T-helper 17 cell (primary cell): ENCODE measurements at regions not wholly inside any gene's neighbourhood (a gene's known extent, or its start where the extent isn't known, plus 50 kb on each side); places are given as distances from the start of the nearest gene placed in this dataset.

Experiments used
- ATAC-seq: fragments of 150-1000 bp; cut with Tn5 transposase; 2 replicates; pipeline ENCODE4 v1.10.0; 2021; ENCODE audit warnings: mild to moderate bottlenecking, moderate library complexity
- DNase-seq, 3 donors: peaks; one replicate each; pipeline versions ENCODE4 v3.0.0 to v3.0.0-alpha.2; 2020 to 2021
- H3K9me3 ChIP-seq: one replicate; pipeline ENCODE4 v1.7.0; 2013; ENCODE audit warnings: low read length, mild to moderate bottlenecking; ENCODE audit not compliant: control insufficient read depth, poor library complexity, severe bottlenecking
- H3K27ac Mint-ChIP-seq: one replicate; pipeline ENCODE4 v1.8.0; 2022; ENCODE audit warnings: mild to moderate bottlenecking, moderate library complexity, mixed read lengths
- H3K27me3 Mint-ChIP-seq: one replicate; pipeline ENCODE4 v1.8.0; 2022; ENCODE audit warnings: mixed read lengths
- H3K36me3 Mint-ChIP-seq: one replicate; pipeline ENCODE4 v1.8.0; 2022; ENCODE audit warnings: low read depth, mixed read lengths
- H3K4me1 Mint-ChIP-seq: one replicate; pipeline ENCODE4 v1.8.0; 2022; ENCODE audit warnings: mild to moderate bottlenecking, mixed read lengths
- H3K4me3 Mint-ChIP-seq: one replicate; pipeline ENCODE4 v1.8.0; 2022; ENCODE audit warnings: mild to moderate bottlenecking, moderate library complexity, mixed read lengths

DNA sequence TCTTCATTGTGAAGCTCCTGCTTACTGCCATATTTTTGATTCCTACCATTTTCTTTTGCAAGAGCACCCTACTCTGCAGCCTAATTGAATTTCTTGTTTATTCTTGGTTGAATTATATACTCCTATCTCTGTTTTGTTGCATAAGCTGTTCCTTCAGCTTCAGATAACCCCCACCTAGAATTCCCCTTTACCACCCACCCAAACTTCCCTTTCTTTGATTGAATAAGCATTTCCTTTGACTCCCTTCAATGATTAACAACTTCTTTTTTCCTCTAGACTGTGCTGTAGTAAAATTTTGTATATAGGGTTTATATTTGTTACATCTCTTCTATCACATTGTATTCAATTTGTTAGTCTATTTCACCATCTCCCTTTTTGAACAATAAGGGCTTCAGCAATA lies 168.1 kb downstream of the GPR37 start:
- Mint-ChIP-seq H3K27ac (no peak overlapping the region), H3K4me1 (no peaks in the 10 kb centered on the region), H3K4me3 (no peak overlapping the region), H3K27me3 (no peaks in the 10 kb centered on the region), H3K36me3 (no peaks in the 10 kb centered on the region)
- ATAC-seq (no peak), DNase-seq (no peak)
- no peaks in the 10 kb centered on the region for H3K9me3 ChIP-seq

DNA sequence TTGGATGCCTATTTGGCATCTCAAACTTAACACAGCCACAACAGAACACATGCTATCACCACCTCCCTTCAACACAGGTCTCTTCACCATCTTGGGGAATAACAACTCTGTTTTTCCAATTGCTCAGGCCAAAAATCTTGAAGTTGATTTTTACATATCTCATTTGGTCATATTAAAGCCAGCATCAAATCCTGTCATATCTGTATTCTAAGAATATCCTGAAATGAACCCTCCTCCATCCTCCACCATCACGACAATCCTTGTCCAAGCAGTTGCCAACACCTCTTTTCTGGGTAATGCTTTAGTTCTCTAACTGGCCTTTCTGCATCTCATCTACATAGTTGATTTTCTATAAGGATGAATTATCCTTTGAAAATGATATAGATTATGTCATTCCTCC lies 168.7 kb downstream of the GPR37 start:
- no peaks in the 10 kb centered on the region for H3K9me3 ChIP-seq
- Mint-ChIP-seq H3K27me3 (no peaks in the 10 kb centered on the region), H3K4me3 (no peak overlapping the region), H3K4me1 (no peaks in the 10 kb centered on the region), H3K27ac (no peak overlapping the region), H3K36me3 (no peaks in the 10 kb centered on the region)
- DNase-seq (no peak), ATAC-seq (no peak)

GRCh38 chr7:124590814-124591213 lies 174.8 kb downstream of the GPR37 start:
- DNase-seq (no peak), ATAC-seq (no peak)
- Mint-ChIP-seq H3K27ac (no peak overlapping the region), H3K4me1 (no peaks in the 10 kb centered on the region), H3K4me3 (no peak overlapping the region), H3K27me3 (no peaks in the 10 kb centered on the region), H3K36me3 (no peaks in the 10 kb centered on the region)
- no peaks in the 10 kb centered on the region for H3K9me3 ChIP-seq

DNA sequence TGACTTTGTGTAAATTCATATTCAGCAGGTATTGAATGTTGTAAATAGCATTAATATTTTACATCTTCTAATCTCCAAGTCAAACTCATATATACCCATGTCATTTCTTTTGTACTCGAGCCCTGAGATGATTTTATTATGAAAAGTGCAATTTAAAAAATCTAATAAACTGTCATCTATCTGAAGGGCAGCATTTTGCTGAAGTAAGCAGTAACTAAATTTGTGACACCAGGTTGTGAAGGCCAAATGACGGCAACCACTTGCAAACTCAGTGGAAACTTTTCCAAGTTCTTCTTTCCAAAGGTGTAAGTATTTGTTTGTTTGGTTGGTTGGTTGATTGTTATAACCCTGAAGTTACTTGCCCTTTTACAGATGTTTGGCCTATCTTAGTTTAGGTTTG lies 188.3 kb downstream of the GPR37 start:
- ATAC-seq (no peak), DNase-seq (no peak)
- Mint-ChIP-seq H3K4me3 (no peak overlapping the region), H3K27ac (no peak overlapping the region), H3K4me1 (peaks cover 2% of the 10 kb centered on the region), H3K27me3 (no peaks in the 10 kb centered on the region), H3K36me3 (no peaks in the 10 kb centered on the region)
- no peaks in the 10 kb centered on the region for H3K9me3 ChIP-seq

DNA sequence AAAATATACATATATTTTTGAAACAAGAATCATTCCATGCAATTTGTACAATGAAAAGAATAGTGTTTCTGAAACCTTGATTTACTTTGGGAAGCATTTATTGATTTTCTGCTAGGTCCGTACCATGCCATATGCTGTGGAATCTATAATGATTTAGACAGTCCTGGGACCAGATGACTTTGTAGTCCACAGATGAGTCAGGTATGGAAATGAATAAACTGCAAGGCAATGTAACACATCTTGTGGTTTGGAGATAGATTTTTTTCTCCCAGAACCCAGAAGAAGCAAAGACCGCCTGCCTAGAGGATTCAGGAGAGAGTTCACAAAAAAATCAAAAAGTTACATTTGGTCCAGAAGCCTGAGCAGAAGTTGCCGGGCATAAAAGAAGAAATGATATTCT lies 190.4 kb downstream of the GPR37 start:
- H3K4me3 Mint-ChIP-seq, result no peak overlapping the region
- no peaks in the 10 kb centered on the region for H3K27me3 Mint-ChIP-seq
- no peaks in the 10 kb centered on the region for H3K36me3 Mint-ChIP-seq
- no peak for DNase-seq
- H3K4me1 Mint-ChIP-seq, result peaks cover 2% of the 10 kb centered on the region
- no peak for ATAC-seq
- no peak overlapping the region for H3K27ac Mint-ChIP-seq
- H3K9me3 ChIP-seq, result no peaks in the 10 kb centered on the region

DNA sequence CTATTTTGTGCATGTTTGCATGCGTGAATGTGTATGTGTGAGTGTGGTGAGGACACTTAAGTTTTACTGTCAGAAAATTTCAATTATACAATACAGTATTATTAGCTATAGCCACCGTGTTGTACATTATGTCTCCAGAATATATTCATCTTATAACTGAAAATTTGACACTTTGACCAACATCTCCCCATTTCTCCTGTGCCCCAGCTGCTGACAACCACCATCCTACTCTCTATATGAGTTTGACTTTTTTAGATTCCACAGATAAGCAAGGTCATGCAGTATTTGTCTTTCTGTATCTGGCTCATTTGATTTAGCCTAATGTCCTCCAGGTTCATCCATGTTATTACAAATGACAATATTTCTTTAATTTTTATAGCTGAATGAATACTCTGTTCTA lies 195.0 kb downstream of the GPR37 start:
- H3K4me3 Mint-ChIP-seq, result no peak overlapping the region
- ATAC-seq (no peak), DNase-seq (no peak)
- no peak overlapping the region for H3K27ac Mint-ChIP-seq
- no peaks in the 10 kb centered on the region for H3K36me3 Mint-ChIP-seq
- peaks cover 2% of the 10 kb centered on the region for H3K4me1 Mint-ChIP-seq
- no peaks in the 10 kb centered on the region for H3K9me3 ChIP-seq
- no peaks in the 10 kb centered on the region for H3K27me3 Mint-ChIP-seq

DNA sequence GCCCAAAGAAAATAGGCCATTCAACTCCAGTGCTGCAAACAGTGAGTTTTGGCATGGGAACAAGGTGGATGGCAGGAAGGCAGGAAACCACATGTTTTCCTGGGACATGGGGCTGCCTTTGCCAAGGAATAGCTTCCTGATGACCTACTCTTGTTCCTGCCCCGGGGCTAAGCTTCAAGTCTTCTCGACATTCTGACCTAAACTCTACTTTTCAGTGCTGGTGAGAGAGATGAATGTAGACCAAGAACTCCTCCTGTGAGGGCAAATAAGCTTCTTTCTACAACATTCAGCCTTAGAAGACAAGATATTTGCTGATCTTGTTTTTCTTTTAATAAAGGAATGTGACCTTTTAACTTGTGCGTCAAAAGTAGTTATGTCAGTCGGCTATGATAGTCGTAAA lies 199.0 kb downstream of the GPR37 start:
- H3K4me3 Mint-ChIP-seq, result no peak overlapping the region
- no peaks in the 10 kb centered on the region for H3K9me3 ChIP-seq
- no peak overlapping the region for H3K27ac Mint-ChIP-seq
- no peaks in the 10 kb centered on the region for H3K27me3 Mint-ChIP-seq
- ATAC-seq (no peak), DNase-seq (no peak)
- no peaks in the 10 kb centered on the region for H3K4me1 Mint-ChIP-seq
- no peaks in the 10 kb centered on the region for H3K36me3 Mint-ChIP-seq

- Mint-ChIP-seq H3K4me1 (no peaks in the 10 kb centered on the region), H3K27ac (no peak overlapping the region), H3K27me3 (no peaks in the 10 kb centered on the region), H3K36me3 (no peaks in the 10 kb centered on the region), H3K4me3 (no peak overlapping the region)
- ATAC-seq (no peak), DNase-seq (no peak)
- no peaks in the 10 kb centered on the region for H3K9me3 ChIP-seq
These were observed 208.0 kb downstream of the GPR37 start for GRCh38 chr7:124557587-124557986.

DNA sequence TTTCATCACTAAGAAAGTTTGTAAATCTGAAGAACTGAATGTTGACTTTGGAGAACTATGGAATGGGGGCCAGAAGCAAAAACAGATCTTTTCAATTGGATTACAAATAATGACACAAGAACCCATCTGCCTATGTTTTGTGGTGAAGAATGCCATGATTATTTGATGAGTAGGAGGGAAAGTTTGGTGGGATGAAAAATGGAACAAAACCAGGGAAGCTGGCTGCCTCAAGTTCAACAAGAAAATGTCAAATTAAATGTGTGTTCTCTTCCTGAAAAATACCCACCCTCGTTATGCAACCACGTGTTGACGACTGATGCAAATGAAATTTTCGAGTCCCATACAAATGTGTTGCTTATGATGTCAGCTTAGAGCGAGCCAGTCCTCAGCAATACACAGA lies 208.5 kb downstream of the GPR37 start:
- ATAC-seq, result no peak
- no peaks in the 10 kb centered on the region for H3K9me3 ChIP-seq
- Mint-ChIP-seq H3K4me1 (no peaks in the 10 kb centered on the region), H3K27me3 (no peaks in the 10 kb centered on the region), H3K36me3 (no peaks in the 10 kb centered on the region), H3K27ac (no peak overlapping the region), H3K4me3 (no peak overlapping the region)
- no peak for DNase-seq

DNA sequence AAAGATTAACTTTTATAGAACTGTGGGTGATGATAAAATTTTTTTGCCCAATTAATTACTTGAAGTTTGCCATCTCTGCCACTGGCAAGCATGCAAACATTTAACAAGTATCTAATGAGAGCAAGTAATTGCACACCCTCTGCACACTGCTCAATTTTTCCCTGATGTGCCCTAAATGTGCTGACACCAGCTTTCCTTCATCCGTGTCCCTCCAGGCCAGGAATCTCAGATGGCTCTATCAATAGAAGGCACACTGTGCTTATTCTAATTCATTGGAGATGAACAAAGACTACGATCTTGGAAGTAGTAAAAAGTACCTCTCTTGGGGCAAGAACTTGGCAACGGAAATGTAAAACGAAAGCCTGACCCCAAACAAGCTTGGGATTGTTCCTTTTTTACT lies 212.1 kb downstream of the GPR37 start:
- no peak for DNase-seq
- Mint-ChIP-seq H3K27me3 (no peaks in the 10 kb centered on the region), H3K4me1 (no peaks in the 10 kb centered on the region), H3K36me3 (no peaks in the 10 kb centered on the region), H3K27ac (no peak overlapping the region), H3K4me3 (no peak overlapping the region)
- H3K9me3 ChIP-seq, result no peaks in the 10 kb centered on the region
- no peak for ATAC-seq

GRCh38 chr7:124552217-124552616 lies 213.4 kb downstream of the GPR37 start:
- H3K4me1 Mint-ChIP-seq, result no peaks in the 10 kb centered on the region
- DNase-seq (no peak), ATAC-seq (no peak)
- H3K27me3 Mint-ChIP-seq, result no peaks in the 10 kb centered on the region
- H3K27ac Mint-ChIP-seq, result no peak overlapping the region
- H3K4me3 Mint-ChIP-seq, result no peak overlapping the region
- H3K9me3 ChIP-seq, result no peaks in the 10 kb centered on the region
- H3K36me3 Mint-ChIP-seq, result no peaks in the 10 kb centered on the region

DNA sequence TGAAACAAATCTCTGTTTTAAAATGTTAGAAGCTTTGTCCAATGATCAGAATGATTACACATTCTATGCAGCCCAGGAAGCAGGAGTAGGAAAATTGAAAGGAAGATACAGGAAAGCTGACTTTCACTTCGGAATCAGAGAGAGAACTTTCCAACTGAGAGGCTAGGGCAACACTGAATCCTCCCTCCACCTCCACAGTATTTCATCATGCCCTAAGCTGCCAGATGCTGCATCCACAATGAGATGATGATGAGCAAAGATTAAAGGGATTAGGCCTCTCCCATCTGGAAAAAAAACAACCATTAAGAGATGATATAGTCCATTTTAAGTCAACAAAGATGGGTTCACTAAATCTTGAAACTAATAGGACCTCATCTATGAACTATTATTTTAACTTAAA lies 215.6 kb downstream of the GPR37 start:
- no peaks in the 10 kb centered on the region for H3K9me3 ChIP-seq
- H3K36me3 Mint-ChIP-seq, result no peaks in the 10 kb centered on the region
- no peaks in the 10 kb centered on the region for H3K27me3 Mint-ChIP-seq
- H3K4me3 Mint-ChIP-seq, result no peak overlapping the region
- H3K27ac Mint-ChIP-seq, result no peak overlapping the region
- no peak for DNase-seq
- ATAC-seq, result no peak
- no peaks in the 10 kb centered on the region for H3K4me1 Mint-ChIP-seq

DNA sequence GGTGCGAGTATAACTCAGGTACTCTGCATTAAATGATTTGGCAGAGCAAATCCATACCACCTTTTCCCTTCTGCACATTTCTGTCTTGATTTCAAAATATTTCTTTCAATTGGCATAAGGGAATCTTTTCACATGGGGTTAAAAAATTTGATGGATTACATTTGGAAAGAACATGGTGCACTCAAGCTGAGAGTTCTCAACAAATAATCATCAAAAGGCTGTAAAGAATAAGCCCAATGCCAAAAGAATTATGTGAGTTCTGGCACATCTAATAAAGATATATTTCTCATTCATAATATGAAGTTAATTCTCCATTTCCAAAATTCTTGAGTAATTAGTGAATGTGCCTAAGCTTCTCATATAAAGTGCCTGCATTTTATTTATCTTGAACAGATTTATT lies 223.1 kb downstream of the GPR37 start:
- ATAC-seq (no peak), DNase-seq (no peak)
- Mint-ChIP-seq H3K27ac (no peak overlapping the region), H3K36me3 (no peaks in the 10 kb centered on the region), H3K4me3 (no peak overlapping the region), H3K27me3 (no peaks in the 10 kb centered on the region), H3K4me1 (no peaks in the 10 kb centered on the region)
- H3K9me3 ChIP-seq, result no peaks in the 10 kb centered on the region

DNA sequence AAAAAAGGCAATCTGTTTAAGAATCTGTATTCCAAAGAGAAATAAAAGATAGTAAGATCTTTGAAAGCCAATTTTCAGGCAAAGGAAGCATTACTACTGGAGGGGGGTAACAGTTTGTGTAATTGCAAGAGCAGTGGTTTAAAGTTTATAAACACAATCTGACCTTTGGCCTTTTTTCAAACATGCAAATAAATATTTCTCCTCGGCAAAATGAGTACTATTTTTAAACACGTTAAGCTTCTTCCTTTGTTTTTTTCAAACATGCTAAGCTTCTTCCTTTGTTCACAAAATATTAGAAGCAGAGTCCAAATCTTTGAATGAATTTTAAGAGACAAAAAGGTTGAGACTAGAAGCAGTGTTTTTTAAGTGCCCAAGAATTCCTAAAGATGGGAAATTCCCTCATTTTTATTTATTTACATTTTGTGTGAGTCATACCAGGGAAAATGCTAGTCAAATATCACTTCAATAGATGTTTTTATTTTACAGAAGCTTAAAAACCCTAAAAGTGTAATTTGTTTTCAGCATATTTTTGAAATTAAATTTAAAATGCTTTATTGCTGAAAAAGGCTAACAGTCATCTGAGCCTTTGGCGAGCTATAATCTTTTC lies 229.3 kb downstream of the GPR37 start:
- H3K27me3 Mint-ChIP-seq, result no peaks in the 10 kb centered on the region
- no peak overlapping the region for H3K4me3 Mint-ChIP-seq
- no peaks in the 10 kb centered on the region for H3K9me3 ChIP-seq
- H3K27ac Mint-ChIP-seq, result no peak overlapping the region
- DNase-seq, result no peak
- H3K4me1 Mint-ChIP-seq, result no peaks in the 10 kb centered on the region
- no peak for ATAC-seq
- H3K36me3 Mint-ChIP-seq, result no peaks in the 10 kb centered on the region

GRCh38 chr7:124532166-124532565 lies 233.4 kb downstream of the GPR37 start:
- H3K27ac Mint-ChIP-seq, result no peak overlapping the region
- H3K36me3 Mint-ChIP-seq, result no peaks in the 10 kb centered on the region
- H3K9me3 ChIP-seq, result no peaks in the 10 kb centered on the region
- ATAC-seq, result no peak
- H3K4me3 Mint-ChIP-seq, result no peak overlapping the region
- H3K4me1 Mint-ChIP-seq, result no peaks in the 10 kb centered on the region
- no peak for DNase-seq
- no peaks in the 10 kb centered on the region for H3K27me3 Mint-ChIP-seq
